ENCODE measurements at regions not wholly inside any gene's neighbourhood (a gene's known extent, or its start where the extent isn't known, plus 50 kb on each side); places are given as distances from the start of the nearest gene placed in this dataset.
A peak's percentile ranks its signal among the peaks of the same experiment; 100 is the strongest.

DNA sequence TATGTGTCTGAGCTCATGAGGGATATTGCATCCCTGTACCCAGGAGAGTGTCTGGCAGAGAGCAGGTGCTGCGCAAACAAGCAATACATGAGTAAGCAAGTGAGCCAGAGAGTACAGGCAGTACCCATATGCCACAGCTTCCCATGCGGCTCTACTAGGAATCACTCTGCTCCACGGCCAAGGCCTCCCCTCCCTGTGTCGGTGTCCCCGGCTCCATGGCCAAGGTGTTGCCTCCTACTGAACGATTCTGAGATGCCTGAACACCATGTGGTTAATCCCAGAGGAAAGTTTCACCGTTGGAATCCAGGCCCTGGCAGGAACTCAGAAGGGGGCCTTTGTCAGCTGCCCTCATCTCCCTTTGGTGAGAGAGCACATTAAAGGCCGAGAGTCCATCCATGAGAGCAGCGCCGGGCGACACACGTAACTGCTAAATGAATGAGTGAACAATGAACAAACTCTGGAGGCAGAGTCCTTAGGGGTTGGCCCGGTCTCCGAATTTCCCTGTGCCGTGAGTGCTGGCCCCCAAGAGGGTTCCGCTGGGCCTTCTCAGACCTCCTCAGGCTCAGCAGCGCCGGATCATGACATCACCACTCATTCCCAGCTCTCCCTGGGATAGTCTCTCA, 136.0 kb upstream of the FAM20C start:
- no peak overlapping the region for H3K4me2 ChIP-seq (replicated peaks; ENCODE audit: extremely low read depth, low read length, poor library complexity, severe bottlenecking)
- Mint-ChIP-seq H3K4me3 (no peak overlapping the region), H3K27ac (peak overlapping the region in 1 of 7 donors; percentile 21), H3K27me3 (ENCODE audit: low read depth in 3 of 3) (peaks cover 1 to 4% (median 1%) of the 10 kb centered on the region in 3 donors), H3K9me3 (peaks cover 5 to 18% (median 11%) of the 10 kb centered on the region in 7 donors), H3K4me1 (peaks cover 16% of the 10 kb centered on the region), H3K36me3 (peaks cover 2% of the 10 kb centered on the region in 2 donors)
- H3K9me3 ChIP-seq (replicated peaks in 1 of 2; ENCODE audit: control insufficient read depth in 1 of 2, insufficient read depth in 1 of 2, low read length in 2 of 2) = peaks cover 8 to 9% of the 10 kb centered on the region in 2 donors
- DNase-seq = no peak
- H3K4me3 ChIP-seq (replicated peaks in 1 of 3; ENCODE audit: low read depth in 2 of 3, low read length in 3 of 3) = no peak overlapping the region
- H3K27ac ChIP-seq (ENCODE audit: low read depth in 1 of 2, low read length in 2 of 2) = no peak overlapping the region
- no peaks in the 10 kb centered on the region for H4K20me1 ChIP-seq (ENCODE audit: insufficient read depth, low read length)
- WGBS (ENCODE audit: insufficient coverage) = 97% methylated on average over 17 of the region's 18 CpGs
- no peaks in the 10 kb centered on the region for H3K27me3 ChIP-seq (ENCODE audit: control insufficient read depth in 2 of 2, insufficient read depth in 2 of 2, low read length in 2 of 2)
- TF ChIP-seq, protein P1, sequence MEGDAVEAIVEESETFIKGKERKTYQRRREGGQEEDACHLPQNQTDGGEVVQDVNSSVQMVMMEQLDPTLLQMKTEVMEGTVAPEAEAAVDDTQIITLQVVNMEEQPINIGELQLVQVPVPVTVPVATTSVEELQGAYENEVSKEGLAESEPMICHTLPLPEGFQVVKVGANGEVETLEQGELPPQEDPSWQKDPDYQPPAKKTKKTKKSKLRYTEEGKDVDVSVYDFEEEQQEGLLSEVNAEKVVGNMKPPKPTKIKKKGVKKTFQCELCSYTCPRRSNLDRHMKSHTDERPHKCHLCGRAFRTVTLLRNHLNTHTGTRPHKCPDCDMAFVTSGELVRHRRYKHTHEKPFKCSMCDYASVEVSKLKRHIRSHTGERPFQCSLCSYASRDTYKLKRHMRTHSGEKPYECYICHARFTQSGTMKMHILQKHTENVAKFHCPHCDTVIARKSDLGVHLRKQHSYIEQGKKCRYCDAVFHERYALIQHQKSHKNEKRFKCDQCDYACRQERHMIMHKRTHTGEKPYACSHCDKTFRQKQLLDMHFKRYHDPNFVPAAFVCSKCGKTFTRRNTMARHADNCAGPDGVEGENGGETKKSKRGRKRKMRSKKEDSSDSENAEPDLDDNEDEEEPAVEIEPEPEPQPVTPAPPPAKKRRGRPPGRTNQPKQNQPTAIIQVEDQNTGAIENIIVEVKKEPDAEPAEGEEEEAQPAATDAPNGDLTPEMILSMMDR (IDR thresholded peaks at IDR 0.05) = no peak
- no peak overlapping the region for H2AFZ ChIP-seq (ENCODE audit: insufficient read depth, low read depth, low read length, poor library complexity, severe bottlenecking)
- peaks cover 14 to 15% of the 10 kb centered on the region in 2 donors for H3K4me1 ChIP-seq (ENCODE audit: control insufficient read depth in 1 of 2, insufficient read depth in 2 of 2, low read length in 2 of 2)
- no peaks in the 10 kb centered on the region for H3K79me2 ChIP-seq (ENCODE audit: insufficient read depth, low read length)
- intact Hi-C loops (cut with micrococcal nuclease) = no loop called here
- H3K9ac ChIP-seq (ENCODE audit: insufficient read depth, low read length, poor library complexity, severe bottlenecking) = no peak overlapping the region
- no peaks in the 10 kb centered on the region for H3K36me3 ChIP-seq (replicated peaks in 1 of 2; ENCODE audit: control insufficient read depth in 1 of 2, insufficient read depth in 2 of 2, low read length in 2 of 2)

DNA sequence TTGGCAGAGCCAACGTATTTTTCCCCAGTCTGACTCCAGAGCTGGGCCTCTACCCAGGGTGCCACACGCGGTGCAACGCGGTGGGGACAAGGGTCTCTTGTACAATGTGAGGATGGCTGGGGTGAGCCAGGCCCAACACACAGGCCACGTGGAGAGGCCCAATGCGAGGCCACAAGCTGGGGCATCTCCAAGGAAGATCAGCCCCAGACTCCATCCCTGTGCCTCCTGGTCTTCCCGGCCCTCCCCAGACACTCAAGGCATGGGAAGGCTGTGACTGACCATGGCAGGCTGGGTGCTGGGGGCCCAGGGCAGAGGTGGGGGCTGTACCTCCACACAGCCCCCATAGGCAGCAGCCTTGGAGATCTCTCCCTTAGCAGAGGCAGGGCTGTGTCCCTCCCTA, 135.3 kb upstream of the FAM20C start:
- H3K9ac ChIP-seq (ENCODE audit: insufficient read depth, low read length, poor library complexity, severe bottlenecking) = no peak overlapping the region
- whole genome bisulfite sequencing (ENCODE audit: insufficient coverage) = 80% methylated on average over 3 of the region's 8 CpGs

More for the DNA sequence above, 135.3 kb upstream of the FAM20C start:
- no peaks in the 10 kb centered on the region for H4K20me1 ChIP-seq (ENCODE audit: insufficient read depth, low read length)
- intact Hi-C loops (cut with micrococcal nuclease) = no loop called here
- Mint-ChIP-seq H3K27ac (no peak overlapping the region), H3K4me1 (peaks cover 17% of the 10 kb centered on the region), H3K27me3 (ENCODE audit: low read depth in 3 of 3) (peaks cover 1 to 3% (median 1%) of the 10 kb centered on the region in 3 donors), H3K36me3 (peaks cover 0 to 2% of the 10 kb centered on the region in 2 donors), H3K4me3 (no peak overlapping the region), H3K9me3 (peaks cover 5 to 14% (median 11%) of the 10 kb centered on the region in 7 donors)
- no peaks in the 10 kb centered on the region for H3K36me3 ChIP-seq (replicated peaks in 1 of 2; ENCODE audit: control insufficient read depth in 1 of 2, insufficient read depth in 2 of 2, low read length in 2 of 2)
- TF ChIP-seq, protein P1 (IDR thresholded peaks at IDR 0.05) = no peak
- H3K27me3 ChIP-seq (ENCODE audit: control insufficient read depth in 2 of 2, insufficient read depth in 2 of 2, low read length in 2 of 2) = no peaks in the 10 kb centered on the region
- H3K4me1 ChIP-seq (ENCODE audit: control insufficient read depth in 1 of 2, insufficient read depth in 2 of 2, low read length in 2 of 2) = peaks cover 14 to 16% of the 10 kb centered on the region in 2 donors
- H3K27ac ChIP-seq (ENCODE audit: low read depth in 1 of 2, low read length in 2 of 2) = no peak overlapping the region
- no peak overlapping the region for H3K4me2 ChIP-seq (replicated peaks; ENCODE audit: extremely low read depth, low read length, poor library complexity, severe bottlenecking)
- H3K9me3 ChIP-seq (replicated peaks in 1 of 2; ENCODE audit: control insufficient read depth in 1 of 2, insufficient read depth in 1 of 2, low read length in 2 of 2) = peaks cover 8 to 9% of the 10 kb centered on the region in 2 donors
- H3K4me3 ChIP-seq (replicated peaks in 1 of 3; ENCODE audit: low read depth in 2 of 3, low read length in 3 of 3) = no peak overlapping the region
- DNase-seq = no peak
- H2AFZ ChIP-seq (ENCODE audit: insufficient read depth, low read depth, low read length, poor library complexity, severe bottlenecking) = no peak overlapping the region
- no peaks in the 10 kb centered on the region for H3K79me2 ChIP-seq (ENCODE audit: insufficient read depth, low read length)

Measured in CD14-positive monocyte (primary cell).